Neural progenitor cell (in vitro differentiated cells): ENCODE measurements at regions not wholly inside any gene's neighbourhood (a gene's known extent, or its start where the extent isn't known, plus 50 kb on each side); places are given as distances from the start of the nearest gene placed in this dataset.

ENCODE experiments used
- CTCF ChIP-seq: fragments of 200-600 bp; sonication (generic); IDR thresholded peaks from 2 replicates; pipeline ENCODE4 v1.5.1; 2017; ENCODE audit warnings: antibody characterized with exemption, mild to moderate bottlenecking
- EZH2 ChIP-seq: fragments of 200-600 bp; sonication (generic); IDR thresholded peaks from 2 replicates; pipeline ENCODE4 v1.6.1; 2017; ENCODE audit warnings: antibody characterized with exemption, mild to moderate bottlenecking, moderate library complexity

GRCh38 chr21:9750341-9751086, 770.9 kb upstream of the TPTE start:
- no peak for TF ChIP-seq CTCF
- no peak for TF ChIP-seq EZH2
